ENCODE measurements at regions not wholly inside any gene's neighbourhood (a gene's known extent, or its start where the extent isn't known, plus 50 kb on each side); places are given as distances from the start of the nearest gene placed in this dataset.

- TF ChIP-seq CTCF (IDR thresholded peaks at IDR 0.05; ENCODE audit: low read depth, low read length), result no peak
- no peak for TF ChIP-seq EZH2phosphoT487 (IDR thresholded peaks at IDR 0.05; ENCODE audit: low read depth)
Observed at GRCh38 chr17:5830921-5831320, 239.3 kb upstream of the WSCD1 start.
